Esophagus squamous epithelium (tissue), 5 donors: ENCODE measurements at regions not wholly inside any gene's neighbourhood (a gene's known extent, or its start where the extent isn't known, plus 50 kb on each side); places are given as distances from the start of the nearest gene placed in this dataset.

Experiments used
- DNase-seq: peaks from one replicate; lab custom pipeline; 2025; lab: John Stamatoyannopoulos, UW
- H3K27ac ChIP-seq, 4 donors: fragments of 200-600 bp; sonication (generic); one replicate each; pipeline ENCODE4 v1.5.1; 2016 to 2019; ENCODE audit warnings: mild to moderate bottlenecking in 1 of 4
- H3K27me3 ChIP-seq, 4 donors: fragments of 200-600 bp; sonication (generic); 1 replicate in 3 of 4; 2 replicates in 1 of 4; pipeline versions ENCODE4 v1.5.1 to v1.6.0; 2017 to 2021; ENCODE audit warnings: antibody characterized with exemption in 1 of 4
- H3K36me3 ChIP-seq, 3 donors: fragments of 200-600 bp; sonication (generic); one replicate each; pipeline ENCODE4 v1.5.1; 2016 to 2019
- H3K4me1 ChIP-seq, 3 donors: fragments of 200-600 bp; sonication (generic); one replicate each; pipeline ENCODE4 v1.5.1; 2017 to 2019
- H3K4me3 ChIP-seq, 4 donors: fragments of 200-600 bp; sonication (generic); 1 replicate in 3 of 4; 2 replicates in 1 of 4; pipeline ENCODE4 v1.5.1; 2016 to 2019; ENCODE audit warnings: mild to moderate bottlenecking in 2 of 4, moderate library complexity in 1 of 4
- H3K9me3 ChIP-seq, 3 donors: fragments of 200-600 bp; sonication (generic); one replicate each; pipeline ENCODE4 v1.5.1; 2016 to 2019
- CTCF ChIP-seq, 6 experiments: fragments of 450-650 bp in 4 of 6; fragments of 200-600 bp in 2 of 6; sonication (generic) in 2 of 6; IDR thresholded peaks; one replicate each; pipeline ENCODE4 v1.5.1; 2016 to 2019; ENCODE audit warnings: antibody characterized with exemption in 6 of 6, mild to moderate bottlenecking in 4 of 6, moderate library complexity in 4 of 6
- POLR2A ChIP-seq, 4 donors: fragments of 450-650 bp; IDR thresholded peaks; one replicate each; pipeline ENCODE4 v1.6.1; 2017; ENCODE audit warnings: antibody characterized with exemption in 4 of 4, mild to moderate bottlenecking in 4 of 4, moderate library complexity in 3 of 4
- WGBS, 2 donors: methylation state at CpG; one replicate each; pipeline ENCODE4 v1.1.5; 2018; 5-methylcytosine and 5-hydroxymethylcytosine counted together
- intact Hi-C: fragments of 100-400 bp; cut with DNase I; formaldehyde crosslinking; loops from one replicate; pipeline ENCODE4 v1.15.0; 2022
- donor health status: DM: yes; HTN: yes; CAD: no.

GRCh38 chr21:16133248-16133647 is 403.5 kb downstream of the USP25 start:
- H3K9me3 ChIP-seq, result no peaks in the 10 kb centered on the region
- DNase-seq, result no peak
- H3K27me3 ChIP-seq, result no peaks in the 10 kb centered on the region
- H3K4me1 ChIP-seq, result no peaks in the 10 kb centered on the region
- no peak overlapping the region for H3K4me3 ChIP-seq
- intact Hi-C loops, result no loop called here
- H3K36me3 ChIP-seq, result no peaks in the 10 kb centered on the region
- no peak overlapping the region for H3K27ac ChIP-seq
- 90 to 92% methylated on average over 3 to 10 of the region's 11 CpGs for WGBS, 2 donors
- no peak for TF ChIP-seq CTCF (IDR thresholded peaks at IDR 0.05)
- TF ChIP-seq POLR2A (IDR thresholded peaks at IDR 0.05), result no peak

- H3K9me3 ChIP-seq, result no peaks in the 10 kb centered on the region
- H3K36me3 ChIP-seq, result no peaks in the 10 kb centered on the region
- no peaks in the 10 kb centered on the region for H3K27me3 ChIP-seq
- intact Hi-C loops, result no loop called here
- TF ChIP-seq CTCF (IDR thresholded peaks at IDR 0.05), result no peak
- no peak for TF ChIP-seq POLR2A (IDR thresholded peaks at IDR 0.05)
- no peak for DNase-seq
- no peak overlapping the region for H3K27ac ChIP-seq
- WGBS, 2 donors, result 60 to 80% methylated on average over 5 of the region's 5 CpGs
- H3K4me1 ChIP-seq, result no peaks in the 10 kb centered on the region
- no peak overlapping the region for H3K4me3 ChIP-seq
These were observed 404.4 kb downstream of the USP25 start for GRCh38 chr21:16134134-16134533.

DNA sequence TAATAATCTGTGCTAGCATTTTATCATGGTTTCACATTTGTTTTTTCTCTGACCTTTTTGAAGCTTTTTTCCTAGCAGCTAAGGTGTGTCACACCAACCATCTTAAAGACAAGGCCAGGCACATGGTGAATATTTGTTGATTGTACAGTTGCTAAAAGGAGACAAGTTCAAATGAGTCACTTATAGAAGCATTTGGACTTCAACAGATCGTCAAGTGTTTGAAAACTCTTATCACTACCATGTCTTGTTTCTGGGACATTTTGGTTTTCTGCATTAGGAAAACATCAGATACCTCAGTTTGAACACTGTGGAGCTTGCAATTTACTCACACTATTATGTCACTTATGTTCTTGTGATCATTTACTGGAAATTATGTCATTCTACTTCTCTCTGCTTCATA is 407.3 kb downstream of the USP25 start:
- no peak for TF ChIP-seq POLR2A (IDR thresholded peaks at IDR 0.05)
- no peak for TF ChIP-seq CTCF (IDR thresholded peaks at IDR 0.05)
- Histone ChIP-seq H3K27ac (no peak overlapping the region), H3K4me3 (no peak overlapping the region), H3K36me3 (no peaks in the 10 kb centered on the region), H3K4me1 (no peaks in the 10 kb centered on the region), H3K9me3 (no peaks in the 10 kb centered on the region), H3K27me3 (no peaks in the 10 kb centered on the region)
- DNase-seq, result no peak
- 45 to 63% methylated on average over 1 of the region's 1 CpG for WGBS, 2 donors
- intact Hi-C loops, result no loop called here

- no peak for DNase-seq
- no peaks in the 10 kb centered on the region for H3K36me3 ChIP-seq
- WGBS, 2 donors, result 85 to 96% methylated on average over 3 of the region's 3 CpGs
- H3K27me3 ChIP-seq, result no peaks in the 10 kb centered on the region
- no peaks in the 10 kb centered on the region for H3K4me1 ChIP-seq
- H3K27ac ChIP-seq, result no peak overlapping the region
- no peak for TF ChIP-seq CTCF (IDR thresholded peaks at IDR 0.05)
- TF ChIP-seq POLR2A (IDR thresholded peaks at IDR 0.05), result no peak
- H3K9me3 ChIP-seq, result no peaks in the 10 kb centered on the region
- intact Hi-C loops, result no loop called here
- H3K4me3 ChIP-seq, result no peak overlapping the region
These were observed 415.3 kb downstream of the USP25 start for GRCh38 chr21:16145052-16145451.

DNA sequence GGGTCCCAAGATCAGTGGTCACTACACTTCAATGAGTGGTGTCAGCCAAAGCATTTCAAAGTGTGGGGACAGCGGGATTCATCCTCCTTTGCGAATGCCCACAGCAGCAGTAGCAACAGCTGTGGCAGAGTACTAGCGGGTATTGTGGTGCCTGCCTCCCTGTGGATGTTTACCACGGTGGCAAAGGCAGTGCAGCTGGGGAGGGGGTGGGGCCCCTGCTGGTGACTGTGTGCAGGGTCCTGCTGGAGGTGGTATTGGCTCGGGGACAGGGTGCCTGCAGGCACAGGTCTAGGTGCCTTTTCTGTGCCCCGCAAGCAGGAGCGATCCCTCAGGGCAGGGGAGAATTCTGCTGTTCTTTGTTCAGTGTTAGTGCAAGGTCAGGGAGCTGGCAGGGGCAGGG is 415.7 kb downstream of the USP25 start:
- 67 to 86% methylated on average over 1 to 4 of the region's 7 CpGs for WGBS, 2 donors
- intact Hi-C loops, result no loop called here
- no peak for DNase-seq
- Histone ChIP-seq H3K27me3 (no peaks in the 10 kb centered on the region), H3K9me3 (no peaks in the 10 kb centered on the region), H3K36me3 (no peaks in the 10 kb centered on the region), H3K4me3 (no peak overlapping the region), H3K27ac (no peak overlapping the region), H3K4me1 (no peaks in the 10 kb centered on the region)
- TF ChIP-seq CTCF (IDR thresholded peaks at IDR 0.05) (no peak), POLR2A (IDR thresholded peaks at IDR 0.05) (no peak)
